Astrocyte of the spinal cord (primary cell): ENCODE measurements at regions not wholly inside any gene's neighbourhood (a gene's known extent, or its start where the extent isn't known, plus 50 kb on each side); places are given as distances from the start of the nearest gene placed in this dataset.
"Not testable (repeated sequence)": the region's sequence is repeated elsewhere in the genome, so short reads cannot be mapped to it uniquely, and the experiment has no call there.

Experiments used
- DNase-seq: peaks from one replicate; pipeline ENCODE4 v3.0.0; 2011; ENCODE audit warnings: low read depth, low spot score
- H3K4me3 ChIP-seq: 2 replicates; pipeline ENCODE4 v1.5.1; 2011; ENCODE audit warnings: low read depth, mild to moderate bottlenecking, low read length, moderate library complexity
- in situ Hi-C: cut with HindIII; loops from 2 replicates; pipeline ENCODE4 v1.10.0; 2017; ENCODE audit warnings: low sequenced_read_pairs
- TF ChIP-seq, protein P1 (sequence below): IDR thresholded peaks from 2 replicates; pipeline ENCODE4 v1.5.1; 2012; ENCODE audit warnings: low read depth, mild to moderate bottlenecking, low read length, inconsistent platforms

DNA sequence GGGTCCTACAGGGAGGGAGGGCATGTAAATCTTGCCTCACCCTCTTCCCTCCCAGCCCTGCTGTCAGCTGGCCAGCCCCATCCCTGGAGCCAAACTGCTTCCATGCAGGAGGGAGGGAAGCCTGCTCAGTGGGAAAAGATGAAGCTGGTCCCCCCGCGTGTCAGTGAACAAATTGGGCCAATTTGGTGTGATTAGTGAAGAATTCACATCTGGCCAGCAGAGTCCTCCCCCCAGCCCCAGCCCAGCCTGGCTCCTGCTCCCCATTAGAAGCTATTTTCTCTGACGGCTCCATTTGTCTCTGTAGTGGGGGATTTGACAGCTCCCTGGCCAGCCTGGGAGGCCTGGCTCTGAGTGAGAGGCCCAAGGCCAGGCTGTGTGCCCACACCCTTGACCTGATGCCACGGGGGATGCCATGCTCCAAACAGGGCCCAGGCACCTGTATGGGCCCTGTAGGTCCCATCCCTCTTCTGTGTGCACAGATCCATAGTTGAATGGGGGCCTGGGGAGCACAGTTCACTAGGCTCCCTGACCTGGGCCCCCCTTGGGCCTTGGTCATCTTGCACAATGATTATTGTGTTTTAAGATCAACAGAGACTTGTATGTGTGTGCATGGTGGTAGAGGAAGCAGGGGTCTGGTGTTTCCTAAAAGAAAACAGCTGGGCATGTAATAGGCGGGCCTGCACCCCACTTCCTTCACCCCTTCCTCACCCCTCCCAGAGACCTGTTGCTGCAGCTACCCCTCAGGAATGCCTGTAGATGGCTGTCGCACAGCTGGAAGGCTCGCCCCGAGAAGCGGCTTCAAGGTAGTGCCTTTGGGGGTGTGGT is 50.7 kb upstream of the TAC4 start:
- no peak overlapping the region for H3K4me3 ChIP-seq
- DNase-seq = no peak
- in situ Hi-C loops = no loop called here
- TF ChIP-seq, protein P1, sequence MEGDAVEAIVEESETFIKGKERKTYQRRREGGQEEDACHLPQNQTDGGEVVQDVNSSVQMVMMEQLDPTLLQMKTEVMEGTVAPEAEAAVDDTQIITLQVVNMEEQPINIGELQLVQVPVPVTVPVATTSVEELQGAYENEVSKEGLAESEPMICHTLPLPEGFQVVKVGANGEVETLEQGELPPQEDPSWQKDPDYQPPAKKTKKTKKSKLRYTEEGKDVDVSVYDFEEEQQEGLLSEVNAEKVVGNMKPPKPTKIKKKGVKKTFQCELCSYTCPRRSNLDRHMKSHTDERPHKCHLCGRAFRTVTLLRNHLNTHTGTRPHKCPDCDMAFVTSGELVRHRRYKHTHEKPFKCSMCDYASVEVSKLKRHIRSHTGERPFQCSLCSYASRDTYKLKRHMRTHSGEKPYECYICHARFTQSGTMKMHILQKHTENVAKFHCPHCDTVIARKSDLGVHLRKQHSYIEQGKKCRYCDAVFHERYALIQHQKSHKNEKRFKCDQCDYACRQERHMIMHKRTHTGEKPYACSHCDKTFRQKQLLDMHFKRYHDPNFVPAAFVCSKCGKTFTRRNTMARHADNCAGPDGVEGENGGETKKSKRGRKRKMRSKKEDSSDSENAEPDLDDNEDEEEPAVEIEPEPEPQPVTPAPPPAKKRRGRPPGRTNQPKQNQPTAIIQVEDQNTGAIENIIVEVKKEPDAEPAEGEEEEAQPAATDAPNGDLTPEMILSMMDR = no peak

DNA sequence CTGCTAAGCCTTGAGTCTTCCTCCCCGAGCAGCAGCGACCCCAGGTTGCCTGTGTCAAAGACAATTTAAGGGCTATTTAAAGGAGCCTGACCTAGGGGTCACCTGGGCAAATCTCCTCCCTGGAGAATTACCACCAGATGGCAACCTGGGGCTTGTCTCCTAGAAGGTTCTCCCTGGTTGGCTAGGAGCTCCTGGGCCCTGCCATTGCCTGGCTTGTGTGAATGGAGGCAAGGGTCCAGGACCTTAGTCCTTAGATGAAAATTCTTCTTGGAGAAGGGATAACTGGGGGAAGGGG is 51.3 kb upstream of the TAC4 start:
- DNase-seq = no peak
- H3K4me3 ChIP-seq = no peak overlapping the region
- TF ChIP-seq, protein P1 = peak; percentile 20
- in situ Hi-C loops = no loop called here

DNA sequence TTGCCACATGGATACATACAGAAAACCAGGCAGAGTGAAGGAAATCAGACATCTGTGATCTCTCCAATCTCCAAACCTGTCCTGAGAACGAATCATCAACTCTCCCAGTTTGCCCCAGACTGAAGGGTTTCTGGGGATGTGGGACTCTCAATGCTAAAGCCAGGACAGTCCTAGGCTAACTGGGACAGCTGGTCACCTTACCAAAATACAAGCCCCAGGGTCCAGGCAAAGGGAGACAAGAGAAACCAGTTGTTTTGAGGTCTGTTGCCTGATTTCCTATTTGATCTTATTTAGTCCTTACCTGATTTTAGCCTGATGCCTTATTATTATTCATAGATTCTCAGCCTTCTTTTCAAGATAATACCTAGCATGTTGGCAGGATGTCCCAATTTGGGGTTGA is 51.7 kb upstream of the TAC4 start:
- in situ Hi-C loops = no loop called here
- no peak for DNase-seq
- TF ChIP-seq, protein P1 = no peak
- H3K4me3 ChIP-seq = no peak overlapping the region

DNA sequence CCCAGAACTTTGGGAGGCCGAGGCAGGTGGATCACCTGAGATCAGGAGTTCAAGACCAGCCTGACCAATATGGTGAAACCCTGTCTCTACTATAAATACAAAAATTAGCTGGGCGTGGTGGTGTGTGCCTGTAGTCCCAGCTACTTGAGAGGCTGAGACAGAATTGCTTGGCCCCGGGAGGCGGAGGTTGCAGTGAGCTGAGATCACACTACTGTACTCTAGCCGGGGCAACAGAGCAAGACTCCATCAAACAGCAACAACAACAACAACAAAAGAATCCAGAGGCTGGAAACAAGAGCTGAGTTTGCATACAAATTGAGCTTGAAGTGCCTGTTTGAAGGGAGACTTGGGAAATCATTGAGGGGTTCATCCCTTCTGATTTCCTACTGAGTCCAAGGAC is 52.9 kb upstream of the TAC4 start:
- DNase-seq, H3K4me3 ChIP-seq, in situ Hi-C loops: not testable (repeated sequence)

DNA sequence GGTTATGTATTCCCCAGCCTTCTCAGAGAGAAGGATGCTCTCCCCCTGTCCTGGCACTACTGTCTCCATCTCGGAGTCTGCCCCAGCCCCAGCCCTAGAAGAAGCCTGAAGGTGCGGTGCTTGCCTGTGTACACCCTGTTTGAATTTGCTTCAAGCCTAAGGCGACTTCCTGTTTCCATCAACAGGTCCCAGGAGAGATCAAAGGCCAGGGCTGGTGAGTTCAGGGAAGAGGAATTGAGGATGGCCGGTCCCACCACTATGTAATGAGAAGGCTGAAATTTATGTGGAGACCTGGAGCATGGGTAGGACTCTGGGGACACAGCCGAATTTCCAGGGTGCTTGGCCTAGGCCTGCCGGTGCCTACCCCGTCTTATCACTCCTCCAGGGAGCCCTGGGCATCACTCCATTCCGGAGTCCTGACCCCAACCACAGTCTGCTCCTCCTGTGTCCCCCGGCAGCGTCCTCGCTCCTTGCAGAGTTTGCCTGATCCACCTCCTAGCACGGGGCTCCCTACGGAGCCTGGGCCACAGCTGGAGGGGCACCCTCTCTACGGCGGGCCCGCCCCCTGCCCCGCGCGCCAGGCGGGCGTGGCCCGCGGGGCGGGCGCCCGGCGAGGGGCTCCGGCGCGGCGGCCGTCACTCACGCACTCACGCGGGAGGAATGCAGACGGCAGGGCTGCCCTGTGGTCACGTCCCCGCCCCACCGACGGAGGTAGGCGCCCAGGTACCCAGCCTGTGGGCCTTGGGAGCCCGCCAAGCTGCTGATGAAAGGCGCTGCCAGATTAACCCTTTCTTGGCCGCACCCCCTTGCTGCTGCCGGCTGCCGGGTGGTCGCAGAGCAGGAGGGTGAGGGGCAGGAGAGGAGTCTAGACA is 53.8 kb upstream of the TAC4 start:
- in situ Hi-C loops = no loop called here
- H3K4me3 ChIP-seq = no peak overlapping the region
- TF ChIP-seq, protein P1 = no peak
- DNase-seq = no peak

DNA sequence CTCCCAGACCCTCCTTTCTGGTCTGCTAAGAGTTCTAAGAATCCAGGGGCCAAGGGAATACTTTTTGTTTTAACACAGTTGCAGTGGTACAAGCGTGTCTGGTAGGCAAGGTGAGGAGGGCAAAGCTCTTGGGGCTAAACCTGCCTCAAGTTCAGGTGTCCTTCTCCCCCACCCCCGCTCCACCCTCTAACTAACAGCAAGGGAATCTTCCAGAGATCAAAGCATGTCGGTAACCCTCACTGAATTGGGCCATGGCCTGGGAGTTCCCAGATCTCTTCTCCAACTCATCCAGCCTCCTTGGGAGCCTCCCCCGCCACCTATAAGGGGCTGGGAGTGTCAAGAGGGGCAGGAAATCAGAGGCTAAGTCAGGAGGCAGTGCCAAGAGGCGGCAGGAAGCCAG is 55.7 kb upstream of the TAC4 start:
- H3K4me3 ChIP-seq = no peak overlapping the region
- DNase-seq = no peak
- TF ChIP-seq, protein P1 = no peak
- in situ Hi-C loops = no loop called here

DNA sequence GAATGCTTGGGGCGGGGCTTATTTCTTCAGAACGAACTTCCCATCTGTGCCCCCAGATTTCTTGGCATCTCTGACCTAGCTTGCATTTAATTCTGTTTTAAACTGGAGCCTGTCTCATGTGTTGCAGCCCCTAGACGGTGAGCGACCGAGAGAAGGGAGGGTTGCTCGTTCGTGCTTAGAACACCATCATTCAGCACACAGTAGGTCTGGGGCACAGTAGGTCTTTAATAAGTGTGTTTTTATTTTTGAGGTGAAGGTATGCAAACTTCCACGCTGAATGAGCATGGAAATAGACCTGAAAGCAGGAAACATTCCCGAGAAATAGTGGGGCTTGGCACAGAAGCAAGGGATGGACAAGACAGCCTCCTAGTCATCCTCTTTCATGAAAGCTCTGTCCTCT is 57.0 kb upstream of the TAC4 start:
- no peak overlapping the region for H3K4me3 ChIP-seq
- no peak for DNase-seq
- TF ChIP-seq, protein P1 = no peak
- in situ Hi-C loops = no loop called here
